Testis (tissue), 2 donors: ENCODE measurements at regions not wholly inside any gene's neighbourhood (a gene's known extent, or its start where the extent isn't known, plus 50 kb on each side); places are given as distances from the start of the nearest gene placed in this dataset.

Experiments
- POLR2A ChIP-seq: fragments of 450-650 bp; IDR thresholded peaks from one replicate; pipeline ENCODE4 v1.6.1; 2017; ENCODE audit warnings: antibody characterized with exemption, mild to moderate bottlenecking, moderate library complexity
- TF ChIP-seq, protein P1 (sequence below), 3 experiments: fragments of 450-650 bp in 2 of 3; fragments of 200-600 bp in 1 of 3; sonication (generic) in 1 of 3; IDR thresholded peaks; one replicate each; pipeline ENCODE4 v1.5.1; 2016 to 2019; ENCODE audit warnings: antibody characterized with exemption in 3 of 3, mild to moderate bottlenecking in 2 of 3, moderate library complexity in 1 of 3

- TF ChIP-seq POLR2A = no peak
- TF ChIP-seq, protein P1, sequence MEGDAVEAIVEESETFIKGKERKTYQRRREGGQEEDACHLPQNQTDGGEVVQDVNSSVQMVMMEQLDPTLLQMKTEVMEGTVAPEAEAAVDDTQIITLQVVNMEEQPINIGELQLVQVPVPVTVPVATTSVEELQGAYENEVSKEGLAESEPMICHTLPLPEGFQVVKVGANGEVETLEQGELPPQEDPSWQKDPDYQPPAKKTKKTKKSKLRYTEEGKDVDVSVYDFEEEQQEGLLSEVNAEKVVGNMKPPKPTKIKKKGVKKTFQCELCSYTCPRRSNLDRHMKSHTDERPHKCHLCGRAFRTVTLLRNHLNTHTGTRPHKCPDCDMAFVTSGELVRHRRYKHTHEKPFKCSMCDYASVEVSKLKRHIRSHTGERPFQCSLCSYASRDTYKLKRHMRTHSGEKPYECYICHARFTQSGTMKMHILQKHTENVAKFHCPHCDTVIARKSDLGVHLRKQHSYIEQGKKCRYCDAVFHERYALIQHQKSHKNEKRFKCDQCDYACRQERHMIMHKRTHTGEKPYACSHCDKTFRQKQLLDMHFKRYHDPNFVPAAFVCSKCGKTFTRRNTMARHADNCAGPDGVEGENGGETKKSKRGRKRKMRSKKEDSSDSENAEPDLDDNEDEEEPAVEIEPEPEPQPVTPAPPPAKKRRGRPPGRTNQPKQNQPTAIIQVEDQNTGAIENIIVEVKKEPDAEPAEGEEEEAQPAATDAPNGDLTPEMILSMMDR (IDR thresholded peaks at IDR 0.05) = no peak
Observed at GRCh38 chr17:79666111-79666510, 55.3 kb upstream of the RBFOX3 start.
